Choroid plexus epithelial cell (primary cell): ENCODE measurements at regions not wholly inside any gene's neighbourhood (a gene's known extent, or its start where the extent isn't known, plus 50 kb on each side); places are given as distances from the start of the nearest gene placed in this dataset.

Experiments used
- DNase-seq: peaks from one replicate; pipeline ENCODE4 v3.0.0-alpha.2; 2010; ENCODE audit warnings: low read depth
- H3K4me3 ChIP-seq: 2 replicates; pipeline ENCODE4 v1.5.1; 2011; ENCODE audit warnings: low read depth, mild to moderate bottlenecking, control low read depth, low read length, moderate library complexity
- CTCF ChIP-seq: conservative IDR thresholded peaks from 2 replicates; pipeline ENCODE4 v1.5.1; 2011; ENCODE audit warnings: low read depth, mild to moderate bottlenecking, control low read depth, inconsistent platforms, low read length, moderate library complexity

- DNase-seq: no peak
- TF ChIP-seq CTCF: no peak
- no peak overlapping the region for H3K4me3 ChIP-seq
These were observed 158.7 kb downstream of the TMEM200A start for GRCh38 chr6:130524552-130524951.

DNA sequence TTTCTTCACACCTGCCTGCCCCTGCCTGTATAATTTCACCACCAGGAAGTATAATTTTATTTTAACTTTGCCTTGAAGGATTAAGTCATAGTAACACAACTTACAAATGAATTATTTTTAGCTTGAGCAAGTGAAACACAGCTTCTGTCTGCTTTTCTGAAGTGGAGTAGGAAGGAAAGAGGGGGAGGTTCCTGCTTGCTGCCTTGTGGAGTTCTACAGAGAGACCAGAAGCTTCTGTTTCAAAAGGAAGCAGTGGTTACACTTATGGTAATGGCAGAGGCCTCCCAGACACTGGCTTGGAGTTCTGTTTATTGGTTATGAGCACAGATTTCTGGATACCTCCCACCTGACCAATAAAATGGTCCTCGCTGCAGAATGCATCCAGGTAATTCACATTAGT lies 159.6 kb downstream of the TMEM200A start:
- DNase-seq: no peak
- H3K4me3 ChIP-seq: no peak overlapping the region
- TF ChIP-seq CTCF: no peak

GRCh38 chr6:130526466-130526865 lies 160.6 kb downstream of the TMEM200A start:
- TF ChIP-seq CTCF: no peak
- no peak for DNase-seq
- H3K4me3 ChIP-seq: no peak overlapping the region

DNA sequence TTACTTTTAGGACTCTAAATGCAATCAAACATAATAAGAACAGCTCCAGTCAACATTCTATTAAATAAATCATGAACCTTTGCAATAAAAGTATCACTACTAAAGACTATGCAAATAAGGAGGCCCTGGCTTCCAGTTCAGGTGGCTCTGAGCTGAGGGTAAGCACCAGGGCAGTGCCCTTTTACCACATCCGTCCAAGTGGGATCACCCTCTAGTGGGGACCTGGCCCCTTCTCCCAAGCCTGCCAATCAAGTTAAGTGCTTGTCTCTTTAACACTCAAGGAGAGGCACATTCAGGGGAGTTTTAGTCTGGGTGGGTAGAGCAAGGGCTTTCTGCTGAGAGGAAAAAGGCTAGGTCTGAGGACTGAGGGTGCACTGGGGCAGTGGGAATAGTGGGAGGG lies 161.4 kb downstream of the TMEM200A start:
- no peak overlapping the region for H3K4me3 ChIP-seq
- no peak for DNase-seq
- TF ChIP-seq CTCF: no peak

DNA sequence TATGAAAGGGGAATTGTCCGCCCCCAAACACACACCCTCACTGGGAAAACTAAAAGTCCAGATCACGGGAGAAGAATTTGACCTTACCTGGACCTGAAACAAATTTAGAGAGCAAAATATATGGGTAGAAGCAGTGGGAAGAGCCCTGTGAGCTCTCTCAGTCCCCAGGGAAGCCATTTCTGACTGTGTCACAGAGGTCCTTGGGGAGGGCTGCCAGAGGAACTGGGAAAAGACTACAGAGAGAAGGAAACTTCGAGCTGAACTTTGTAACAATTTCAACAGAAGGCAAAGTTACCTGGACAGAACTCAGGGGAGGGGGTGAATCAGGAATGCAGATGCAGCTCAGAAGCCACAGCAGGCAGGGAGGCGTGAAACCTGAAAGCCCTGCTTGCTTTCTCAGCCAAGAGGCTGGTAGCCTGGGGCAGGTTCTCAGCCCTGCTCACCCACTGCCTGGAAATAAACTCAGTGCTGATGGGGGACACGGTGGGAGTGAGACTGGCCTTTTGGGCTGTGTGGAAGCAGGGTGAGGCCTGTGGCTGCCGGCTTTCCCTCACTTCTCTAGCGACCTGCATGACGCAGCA lies 163.8 kb downstream of the TMEM200A start:
- no peak for DNase-seq
- TF ChIP-seq CTCF: no peak
- H3K4me3 ChIP-seq: no peak overlapping the region

GRCh38 chr6:130534627-130535026 lies 168.8 kb downstream of the TMEM200A start:
- no peak for TF ChIP-seq CTCF
- DNase-seq: no peak
- H3K4me3 ChIP-seq: no peak overlapping the region

DNA sequence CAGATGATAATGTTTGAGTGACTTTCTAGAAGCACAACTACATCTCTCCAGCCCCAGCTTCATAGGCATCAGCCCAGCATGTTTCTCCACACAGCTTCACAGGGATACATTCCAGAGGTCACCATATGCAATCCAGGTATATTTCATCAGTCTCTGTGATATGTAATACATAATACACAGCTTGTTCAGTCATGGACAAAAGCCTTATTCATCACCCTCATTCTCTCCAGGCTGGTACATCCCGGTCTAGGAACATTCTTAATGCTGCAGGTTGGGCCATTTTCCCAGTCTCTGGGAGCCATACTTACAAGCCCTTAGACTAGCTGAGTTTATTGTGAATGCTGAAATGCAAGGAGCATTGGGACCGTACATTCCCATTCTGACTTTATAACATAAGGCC lies 169.4 kb downstream of the TMEM200A start:
- no peak overlapping the region for H3K4me3 ChIP-seq
- DNase-seq: no peak
- no peak for TF ChIP-seq CTCF
